SW480 (cell line): ENCODE measurements at regions not wholly inside any gene's neighbourhood (a gene's known extent, or its start where the extent isn't known, plus 50 kb on each side); places are given as distances from the start of the nearest gene placed in this dataset.
A peak's percentile ranks its signal among the peaks of the same experiment; 100 is the strongest.
"Not testable (repeated sequence)": the region's sequence is repeated elsewhere in the genome, so short reads cannot be mapped to it uniquely, and the experiment has no call there.

Experiments
- DNase-seq: peaks from one replicate; pipeline ENCODE4 v3.0.0-alpha.2; 2016; ENCODE audit warnings: low spot score

- DNase-seq = no peak
These were observed 150.5 kb upstream of the DDIT4L start for GRCh38 chr4:100340512-100341485.

- no peak for DNase-seq
These were observed 149.6 kb upstream of the DDIT4L start for GRCh38 chr4:100339870-100340269.

GRCh38 chr4:100333491-100333890 is 143.2 kb upstream of the DDIT4L start:
- not testable (repeated sequence) for DNase-seq

- no peak for DNase-seq
These were observed 127.0 kb upstream of the DDIT4L start for GRCh38 chr4:100317032-100317864.

GRCh38 chr4:100314057-100314456 is 123.8 kb upstream of the DDIT4L start:
- DNase-seq = no peak

- DNase-seq = no peak
These were observed 122.5 kb upstream of the DDIT4L start for GRCh38 chr4:100312615-100313350.

GRCh38 chr4:100311181-100311580 is 120.9 kb upstream of the DDIT4L start:
- peak; percentile 12 for DNase-seq

- no peak for DNase-seq
These were observed 115.8 kb upstream of the DDIT4L start for GRCh38 chr4:100306018-100306417.

GRCh38 chr4:100302061-100303026 is 112.1 kb upstream of the DDIT4L start:
- DNase-seq = no peak

- DNase-seq = no peak
These were observed 109.0 kb upstream of the DDIT4L start for GRCh38 chr4:100299046-100299840.

GRCh38 chr4:100295792-100296191 is 105.5 kb upstream of the DDIT4L start:
- DNase-seq = peak; percentile 3

GRCh38 chr4:100294356-100294755 is 104.1 kb upstream of the DDIT4L start:
- no peak for DNase-seq

GRCh38 chr4:100290585-100290984 is 100.3 kb upstream of the DDIT4L start:
- no peak for DNase-seq

GRCh38 chr4:100289946-100290345 is 99.7 kb upstream of the DDIT4L start:
- DNase-seq = no peak

- DNase-seq = no peak
These were observed 99.2 kb upstream of the DDIT4L start for GRCh38 chr4:100289530-100289888.

GRCh38 chr4:100288811-100289529 is 98.7 kb upstream of the DDIT4L start:
- DNase-seq = no peak

GRCh38 chr4:100288161-100288560 is 97.9 kb upstream of the DDIT4L start:
- no peak for DNase-seq

GRCh38 chr4:100287534-100287933 is 97.3 kb upstream of the DDIT4L start:
- DNase-seq = no peak

- DNase-seq = no peak
These were observed 96.4 kb upstream of the DDIT4L start for GRCh38 chr4:100286636-100287035.

- DNase-seq = no peak
These were observed 94.9 kb upstream of the DDIT4L start for GRCh38 chr4:100285121-100285520.
